GM18498 (cell line): ENCODE measurements at regions not wholly inside any gene's neighbourhood (a gene's known extent, or its start where the extent isn't known, plus 50 kb on each side); places are given as distances from the start of the nearest gene placed in this dataset.

Experiments
- ATAC-seq: cut with Tn5 transposase; IDR thresholded peaks from one replicate; pipeline ENCODE4 v1.9.1; 2021; ENCODE audit warnings: mild to moderate bottlenecking, moderate library complexity; ENCODE audit not compliant: unreplicated experiment

- no peak for ATAC-seq
Measured at GRCh38 chr5:42337143-42337542, 86.1 kb upstream of the GHR start.

- ATAC-seq, result no peak
Measured at GRCh38 chr5:42337607-42338006, 85.6 kb upstream of the GHR start.

DNA sequence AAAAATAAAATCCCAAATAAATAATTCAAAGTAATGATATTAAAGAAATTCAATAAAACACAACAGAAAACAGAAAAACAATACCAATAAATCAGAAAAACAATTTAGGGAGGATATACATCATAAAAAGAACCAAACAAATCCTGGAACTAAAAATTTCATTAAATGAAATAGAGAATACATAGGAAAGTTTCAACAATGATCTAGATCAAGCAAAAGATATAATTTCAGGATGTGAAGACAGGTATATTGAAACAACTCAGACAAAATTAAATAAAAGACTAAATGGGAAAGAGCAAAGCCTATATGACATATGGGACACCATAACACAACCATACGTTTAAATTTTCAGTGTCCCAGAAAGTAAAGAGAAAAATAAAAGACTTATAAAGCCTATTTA, 85.1 kb upstream of the GHR start:
- ATAC-seq, result no peak

GRCh38 chr5:42349163-42349562, 74.1 kb upstream of the GHR start:
- no peak for ATAC-seq

GRCh38 chr5:42351956-42352355, 71.3 kb upstream of the GHR start:
- ATAC-seq, result no peak

GRCh38 chr5:42360056-42360455, 63.2 kb upstream of the GHR start:
- no peak for ATAC-seq

DNA sequence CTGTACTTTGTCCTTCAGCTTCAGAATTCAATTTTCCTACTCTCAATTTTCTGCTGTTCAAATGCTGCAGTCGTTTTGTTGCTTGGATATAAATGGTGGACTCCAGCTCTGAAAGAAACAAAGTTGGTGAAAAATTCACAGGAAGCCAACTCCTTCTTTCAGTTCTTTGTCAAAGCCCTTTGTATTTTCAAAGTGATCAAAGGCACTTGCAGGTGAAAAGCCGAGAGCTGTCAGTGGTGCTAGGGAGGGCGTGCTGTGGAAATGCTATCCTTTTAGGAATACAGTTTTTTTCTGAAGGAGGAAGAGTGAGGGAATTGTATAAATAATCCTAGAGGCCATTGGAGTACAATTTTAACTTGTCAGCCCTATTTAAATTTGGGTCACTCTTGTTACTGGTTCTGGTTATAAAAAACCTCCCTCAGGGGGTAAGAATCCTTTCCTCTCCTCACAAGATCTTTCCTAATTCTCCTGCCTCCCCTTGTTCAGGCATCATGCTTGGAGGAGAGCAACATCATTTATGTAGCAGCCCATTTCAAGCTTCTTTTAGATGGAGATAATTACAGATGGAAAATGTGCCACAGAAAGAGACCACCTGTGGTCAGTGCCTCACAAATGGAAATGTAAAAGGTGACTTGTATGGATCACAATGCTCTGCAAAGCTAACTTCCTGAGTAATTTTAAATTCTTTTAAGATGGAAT, 62.5 kb upstream of the GHR start:
- no peak for ATAC-seq

DNA sequence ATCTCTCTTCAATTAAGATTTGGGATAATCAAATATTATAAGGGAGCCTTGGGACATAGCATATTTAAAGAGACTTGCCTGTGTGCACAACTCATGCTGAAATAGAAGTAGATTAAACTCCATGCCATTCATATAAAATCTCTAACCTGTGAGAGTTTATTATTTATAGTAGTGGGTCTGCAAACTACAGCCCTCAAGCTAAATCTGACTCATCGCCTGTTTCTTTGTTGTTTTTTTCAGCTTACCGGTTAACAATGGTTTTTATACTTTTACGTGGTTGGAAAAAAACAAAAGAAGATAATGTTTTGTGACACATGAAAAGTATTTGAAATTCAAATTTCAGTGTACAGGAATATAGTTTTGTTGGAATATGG, 61.9 kb upstream of the GHR start:
- no peak for ATAC-seq

- no peak for ATAC-seq
Measured at GRCh38 chr5:42366051-42366450, 57.2 kb upstream of the GHR start.
